Natural killer cell (primary cell): ENCODE measurements at regions not wholly inside any gene's neighbourhood (a gene's known extent, or its start where the extent isn't known, plus 50 kb on each side); places are given as distances from the start of the nearest gene placed in this dataset.

Experiments used
- ATAC-seq, 3 donors: fragments of 150-1000 bp in 2 of 3; fragments of 200-7000 bp in 1 of 3; cut with Tn5 transposase; 1 replicate in 1 of 3; 2 replicates in 2 of 3; pipeline ENCODE4 v1.10.0; 2021; ENCODE audit warnings: mild to moderate bottlenecking in 2 of 3, moderate library complexity in 2 of 3
- DNase-seq, 2 donors: peaks; one replicate each; pipeline versions ENCODE4 v3.0.0 to v3.0.0-alpha.2; 2013 to 2021; ENCODE audit warnings: mixed read lengths in 1 of 2
- H3K27ac ChIP-seq: one replicate; pipeline ENCODE4 v1.5.1; 2013; ENCODE audit warnings: mild to moderate bottlenecking, low read length
- H3K27me3 ChIP-seq: one replicate; pipeline ENCODE4 v1.6.1; 2013; ENCODE audit warnings: low read length; ENCODE audit not compliant: control insufficient read depth, insufficient read depth
- H3K36me3 ChIP-seq: one replicate; pipeline ENCODE4 v1.6.1; 2013; ENCODE audit warnings: low read length; ENCODE audit not compliant: control insufficient read depth, insufficient read depth
- H3K4me1 ChIP-seq: one replicate; pipeline ENCODE4 v1.6.1; 2013; ENCODE audit warnings: low read length; ENCODE audit not compliant: control insufficient read depth, insufficient read depth
- H3K4me3 ChIP-seq: one replicate; pipeline ENCODE4 v1.5.1; 2013; ENCODE audit warnings: low read length
- H3K9me3 ChIP-seq: one replicate; pipeline ENCODE4 v1.6.1; 2013; ENCODE audit warnings: low read length; ENCODE audit not compliant: control insufficient read depth, insufficient read depth
- H3K27ac Mint-ChIP-seq, 2 donors: one replicate each; pipeline ENCODE4 v1.8.0; 2022; ENCODE audit warnings: mild to moderate bottlenecking in 2 of 2, mixed read lengths in 2 of 2, moderate library complexity in 1 of 2
- H3K27me3 Mint-ChIP-seq, 2 donors: one replicate each; pipeline ENCODE4 v1.8.0; 2022; ENCODE audit warnings: low read depth in 2 of 2, mixed read lengths in 2 of 2
- H3K36me3 Mint-ChIP-seq: one replicate; pipeline ENCODE4 v1.8.0; 2022; ENCODE audit warnings: mixed read lengths
- H3K4me1 Mint-ChIP-seq, 2 donors: one replicate each; pipeline ENCODE4 v1.8.0; 2022; ENCODE audit warnings: mixed read lengths in 2 of 2
- H3K4me3 Mint-ChIP-seq: one replicate; pipeline ENCODE4 v1.8.0; 2022; ENCODE audit warnings: mild to moderate bottlenecking, moderate library complexity, mixed read lengths
- H3K9me3 Mint-ChIP-seq, 2 donors: one replicate each; pipeline ENCODE4 v1.8.0; 2022; ENCODE audit warnings: mixed read lengths in 2 of 2
- CTCF ChIP-seq: fragments of 200-600 bp; IDR thresholded peaks from one replicate; pipeline ENCODE4 v1.8.0; 2022; ENCODE audit warnings: antibody characterized with exemption
- WGBS: methylation state at CpG from one replicate; pipeline ENCODE4 v1.1.7; 2013; ENCODE audit warnings: missing lambda C conversion rate; ENCODE audit not compliant: insufficient coverage; 5-methylcytosine and 5-hydroxymethylcytosine counted together
- intact Hi-C: fragments of 100-400 bp; cut with micrococcal nuclease; formaldehyde crosslinking; loops from one replicate; pipeline ENCODE4 v1.14.2; 2022

GRCh38 chr7:49695971-49696370, 77.5 kb upstream of the VWC2 start:
- 98% methylated on average over 4 of the region's 5 CpGs for WGBS
- H3K9me3 Mint-ChIP-seq = peaks cover 5 to 21% of the 10 kb centered on the region in 2 donors

GRCh38 chr7:49700841-49701240, 72.6 kb upstream of the VWC2 start:
- intact Hi-C loops = no loop called here
- H3K4me3 Mint-ChIP-seq = no peak overlapping the region
- WGBS = 96% methylated on average over 12 of the region's 13 CpGs

More at GRCh38 chr7:49695971-49696370, 77.5 kb upstream of the VWC2 start:
- TF ChIP-seq CTCF = no peak
- H3K27me3 Mint-ChIP-seq = peaks cover 0 to 5% of the 10 kb centered on the region in 2 donors
- H3K4me3 Mint-ChIP-seq = no peak overlapping the region
- H3K4me1 Mint-ChIP-seq = no peaks in the 10 kb centered on the region
- H3K27ac ChIP-seq = no peak overlapping the region
- ATAC-seq (no peak), DNase-seq (no peak)
- H3K9me3 ChIP-seq = no peaks in the 10 kb centered on the region
- no peaks in the 10 kb centered on the region for H3K4me1 ChIP-seq
- intact Hi-C loops = no loop called here
- peaks cover 9% of the 10 kb centered on the region for H3K36me3 Mint-ChIP-seq
- no peak overlapping the region for H3K27ac Mint-ChIP-seq
- H3K36me3 ChIP-seq = no peaks in the 10 kb centered on the region
- H3K4me3 ChIP-seq = no peak overlapping the region
- H3K27me3 ChIP-seq = no peaks in the 10 kb centered on the region

GRCh38 chr7:49702099-49702498, 71.3 kb upstream of the VWC2 start:
- Histone ChIP-seq H3K27ac (no peak overlapping the region), H3K9me3 (no peaks in the 10 kb centered on the region), H3K4me3 (no peak overlapping the region), H3K36me3 (no peaks in the 10 kb centered on the region), H3K4me1 (no peaks in the 10 kb centered on the region), H3K27me3 (no peaks in the 10 kb centered on the region)
- no peak overlapping the region for H3K27ac Mint-ChIP-seq
- DNase-seq (no peak), ATAC-seq (no peak)
- TF ChIP-seq CTCF = no peak
- intact Hi-C loops = no loop called here
- no peak overlapping the region for H3K4me3 Mint-ChIP-seq
- H3K4me1 Mint-ChIP-seq = no peaks in the 10 kb centered on the region
- H3K36me3 Mint-ChIP-seq = no peaks in the 10 kb centered on the region
- H3K9me3 Mint-ChIP-seq = peaks cover 6 to 9% of the 10 kb centered on the region in 2 donors
- 74% methylated on average over 2 of the region's 2 CpGs for WGBS
- H3K27me3 Mint-ChIP-seq = no peaks in the 10 kb centered on the region

More at GRCh38 chr7:49700841-49701240, 72.6 kb upstream of the VWC2 start:
- H3K27ac Mint-ChIP-seq = no peak overlapping the region
- Histone ChIP-seq H3K4me3 (no peak overlapping the region), H3K4me1 (no peaks in the 10 kb centered on the region), H3K27me3 (no peaks in the 10 kb centered on the region), H3K36me3 (no peaks in the 10 kb centered on the region), H3K9me3 (no peaks in the 10 kb centered on the region), H3K27ac (no peak overlapping the region)
- DNase-seq (no peak), ATAC-seq (no peak)
- peaks cover 6 to 12% of the 10 kb centered on the region in 2 donors for H3K9me3 Mint-ChIP-seq
- no peak for TF ChIP-seq CTCF
- H3K4me1 Mint-ChIP-seq = no peaks in the 10 kb centered on the region
- H3K27me3 Mint-ChIP-seq = peaks cover 0 to 2% of the 10 kb centered on the region in 2 donors
- no peaks in the 10 kb centered on the region for H3K36me3 Mint-ChIP-seq

- no peak for TF ChIP-seq CTCF
- ATAC-seq = no peak
- Mint-ChIP-seq H3K27me3 (no peaks in the 10 kb centered on the region), H3K36me3 (no peaks in the 10 kb centered on the region), H3K9me3 (peaks cover 3 to 5% of the 10 kb centered on the region in 2 donors), H3K27ac (no peak overlapping the region), H3K4me3 (no peak overlapping the region), H3K4me1 (no peaks in the 10 kb centered on the region)
- Histone ChIP-seq H3K36me3 (no peaks in the 10 kb centered on the region), H3K4me1 (no peaks in the 10 kb centered on the region), H3K9me3 (no peaks in the 10 kb centered on the region), H3K4me3 (no peak overlapping the region), H3K27me3 (no peaks in the 10 kb centered on the region), H3K27ac (no peak overlapping the region)
- intact Hi-C loops = no loop called here
- WGBS = 31% methylated on average over 4 of the region's 4 CpGs
- DNase-seq = no peak
Observed at GRCh38 chr7:49703337-49703736, 70.1 kb upstream of the VWC2 start.
